ENCODE measurements at regions not wholly inside any gene's neighbourhood (a gene's known extent, or its start where the extent isn't known, plus 50 kb on each side); places are given as distances from the start of the nearest gene placed in this dataset.
A peak's percentile ranks its signal among the peaks of the same experiment; 100 is the strongest.

DNA sequence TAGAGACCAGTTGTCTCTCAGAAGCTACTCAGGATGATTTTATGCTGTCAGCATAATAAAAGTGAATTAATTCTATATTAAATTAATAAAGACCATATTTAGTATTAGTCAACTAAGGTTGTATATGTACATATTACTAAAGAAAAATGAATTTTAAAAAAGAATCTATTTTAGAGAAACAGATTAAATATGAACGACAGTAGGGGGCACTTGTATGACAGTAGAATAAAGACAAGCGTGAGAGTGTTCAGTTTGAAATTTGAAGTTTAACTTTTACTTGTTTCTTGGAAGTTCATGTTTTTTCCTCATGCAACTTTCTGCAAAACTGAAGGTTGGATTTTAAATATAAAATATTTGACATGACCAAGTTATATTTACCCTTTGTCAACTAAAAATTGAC, 67.9 kb upstream of the MACF1 start:
- DNase-seq (ENCODE audit: low read depth, low spot score) (no peak), FAIRE-seq (no peak)
- H3K27me3 ChIP-seq (ENCODE audit: control insufficient read depth, extremely low read depth, insufficient read depth, low read length) = no peaks in the 10 kb centered on the region
- H3K9ac ChIP-seq (ENCODE audit: control insufficient read depth, extremely low read depth, insufficient read depth, low read length) = no peak overlapping the region
- H2AFZ ChIP-seq (ENCODE audit: control insufficient read depth, low read length) = no peak overlapping the region
- no peak overlapping the region for H3K4me2 ChIP-seq (ENCODE audit: control insufficient read depth, extremely low read depth, insufficient read depth, low read depth, low read length)
- H4K20me1 ChIP-seq (ENCODE audit: control insufficient read depth, extremely low read depth, insufficient read depth, low read length) = no peaks in the 10 kb centered on the region
- peaks cover 52% of the 10 kb centered on the region for H3K4me1 ChIP-seq (ENCODE audit: control insufficient read depth, extremely low read depth, insufficient read depth, low read length)
- no peak overlapping the region for H3K4me3 ChIP-seq (ENCODE audit: control insufficient read depth in 2 of 3, extremely low read depth in 1 of 3, insufficient read depth in 2 of 3, low read depth in 1 of 3, low read length in 3 of 3)
- H3K9me1 ChIP-seq (ENCODE audit: control insufficient read depth, extremely low read depth, insufficient read depth, low read length) = no peaks in the 10 kb centered on the region
- H3K27ac ChIP-seq (ENCODE audit: control insufficient read depth, insufficient read depth, low read length) = no peak overlapping the region
- H3K79me2 ChIP-seq (ENCODE audit: control insufficient read depth, insufficient read depth, low read length) = peaks cover 83% of the 10 kb centered on the region
- H3K36me3 ChIP-seq (ENCODE audit: control insufficient read depth in 2 of 2, extremely low read depth in 1 of 2, insufficient read depth in 2 of 2, low read length in 2 of 2) = peaks cover 0 to 5% of the 10 kb centered on the region in 2 experiments
- dilution Hi-C loops (cut with MboI; ENCODE audit: extremely low pct_ligation_motif_present, low sequenced_read_pairs) = no loop called here
- H3K9me3 ChIP-seq (ENCODE audit: control insufficient read depth, low read depth, low read length) = no peaks in the 10 kb centered on the region
- TF ChIP-seq EZH2 (IDR thresholded peaks at IDR 0.05; ENCODE audit: low read length) = no peak
- TF ChIP-seq, protein P1, sequence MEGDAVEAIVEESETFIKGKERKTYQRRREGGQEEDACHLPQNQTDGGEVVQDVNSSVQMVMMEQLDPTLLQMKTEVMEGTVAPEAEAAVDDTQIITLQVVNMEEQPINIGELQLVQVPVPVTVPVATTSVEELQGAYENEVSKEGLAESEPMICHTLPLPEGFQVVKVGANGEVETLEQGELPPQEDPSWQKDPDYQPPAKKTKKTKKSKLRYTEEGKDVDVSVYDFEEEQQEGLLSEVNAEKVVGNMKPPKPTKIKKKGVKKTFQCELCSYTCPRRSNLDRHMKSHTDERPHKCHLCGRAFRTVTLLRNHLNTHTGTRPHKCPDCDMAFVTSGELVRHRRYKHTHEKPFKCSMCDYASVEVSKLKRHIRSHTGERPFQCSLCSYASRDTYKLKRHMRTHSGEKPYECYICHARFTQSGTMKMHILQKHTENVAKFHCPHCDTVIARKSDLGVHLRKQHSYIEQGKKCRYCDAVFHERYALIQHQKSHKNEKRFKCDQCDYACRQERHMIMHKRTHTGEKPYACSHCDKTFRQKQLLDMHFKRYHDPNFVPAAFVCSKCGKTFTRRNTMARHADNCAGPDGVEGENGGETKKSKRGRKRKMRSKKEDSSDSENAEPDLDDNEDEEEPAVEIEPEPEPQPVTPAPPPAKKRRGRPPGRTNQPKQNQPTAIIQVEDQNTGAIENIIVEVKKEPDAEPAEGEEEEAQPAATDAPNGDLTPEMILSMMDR (optimal IDR thresholded peaks at IDR 0.05 in 1 of 3, IDR thresholded peaks at IDR 0.05 in 1 of 3, conservative IDR thresholded peaks at IDR 0.05 in 1 of 3; ENCODE audit: extremely low read depth in 1 of 3, insufficient read depth in 2 of 3, low read length in 3 of 3) = no peak

GRCh38 chr1:39139723-39140360, 64.7 kb upstream of the MACF1 start:
- H3K4me2 ChIP-seq (ENCODE audit: control insufficient read depth, extremely low read depth, insufficient read depth, low read depth, low read length) = no peak overlapping the region
- H3K9ac ChIP-seq (ENCODE audit: control insufficient read depth, extremely low read depth, insufficient read depth, low read length) = no peak overlapping the region
- peaks cover 0 to 9% of the 10 kb centered on the region in 2 experiments for H3K36me3 ChIP-seq (ENCODE audit: control insufficient read depth in 2 of 2, extremely low read depth in 1 of 2, insufficient read depth in 2 of 2, low read length in 2 of 2)
- dilution Hi-C loops (cut with MboI; ENCODE audit: extremely low pct_ligation_motif_present, low sequenced_read_pairs) = no loop called here
- DNase-seq (ENCODE audit: low read depth, low spot score) = no peak
- peaks cover 53% of the 10 kb centered on the region for H3K4me1 ChIP-seq (ENCODE audit: control insufficient read depth, extremely low read depth, insufficient read depth, low read length)
- peaks cover 4% of the 10 kb centered on the region for H4K20me1 ChIP-seq (ENCODE audit: control insufficient read depth, extremely low read depth, insufficient read depth, low read length)
- H3K9me3 ChIP-seq (ENCODE audit: control insufficient read depth, low read depth, low read length) = no peaks in the 10 kb centered on the region
- no peak for FAIRE-seq
- no peak overlapping the region for H2AFZ ChIP-seq (ENCODE audit: control insufficient read depth, low read length)
- peaks cover 83% of the 10 kb centered on the region for H3K79me2 ChIP-seq (ENCODE audit: control insufficient read depth, insufficient read depth, low read length)
- peaks cover 5% of the 10 kb centered on the region for H3K9me1 ChIP-seq (ENCODE audit: control insufficient read depth, extremely low read depth, insufficient read depth, low read length)
- H3K27ac ChIP-seq (ENCODE audit: control insufficient read depth, insufficient read depth, low read length) = peak overlapping the region; percentile 82
- no peak for TF ChIP-seq EZH2 (IDR thresholded peaks at IDR 0.05; ENCODE audit: low read length)
- TF ChIP-seq, protein P1 (optimal IDR thresholded peaks at IDR 0.05 in 1 of 3, IDR thresholded peaks at IDR 0.05 in 1 of 3, conservative IDR thresholded peaks at IDR 0.05 in 1 of 3; ENCODE audit: extremely low read depth in 1 of 3, insufficient read depth in 2 of 3, low read length in 3 of 3) = no peak
- H3K27me3 ChIP-seq (ENCODE audit: control insufficient read depth, extremely low read depth, insufficient read depth, low read length) = no peaks in the 10 kb centered on the region
- H3K4me3 ChIP-seq (ENCODE audit: control insufficient read depth in 2 of 3, extremely low read depth in 1 of 3, insufficient read depth in 2 of 3, low read depth in 1 of 3, low read length in 3 of 3) = no peak overlapping the region
